Hindlimb muscle (tissue), 1 donor: ENCODE measurements at regions not wholly inside any gene's neighbourhood (a gene's known extent, or its start where the extent isn't known, plus 50 kb on each side); places are given as distances from the start of the nearest gene placed in this dataset.
"Not testable (repeated sequence)": the region's sequence is repeated elsewhere in the genome, so short reads cannot be mapped to it uniquely, and the experiment has no call there.

ENCODE experiments used
- DNase-seq: peaks from one replicate; pipeline ENCODE4 v3.0.0-alpha.2; 2013

DNA sequence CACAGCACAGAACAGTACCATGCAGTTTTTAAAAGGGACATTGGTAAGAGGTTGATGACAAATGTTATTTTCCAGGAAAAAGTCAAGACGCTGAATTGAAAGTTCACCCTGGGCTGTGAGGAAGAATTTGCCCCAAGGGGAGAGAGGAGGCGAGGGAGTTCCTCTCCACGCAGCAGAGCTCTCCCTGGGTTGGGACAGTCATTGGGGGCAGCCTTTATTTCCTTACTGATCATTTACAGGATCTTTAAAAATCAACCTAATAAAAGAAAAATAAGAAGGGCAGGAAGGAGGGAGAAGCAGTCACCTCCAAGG, 49.9 kb upstream of the WNT7B start:
- no peak for DNase-seq

DNA sequence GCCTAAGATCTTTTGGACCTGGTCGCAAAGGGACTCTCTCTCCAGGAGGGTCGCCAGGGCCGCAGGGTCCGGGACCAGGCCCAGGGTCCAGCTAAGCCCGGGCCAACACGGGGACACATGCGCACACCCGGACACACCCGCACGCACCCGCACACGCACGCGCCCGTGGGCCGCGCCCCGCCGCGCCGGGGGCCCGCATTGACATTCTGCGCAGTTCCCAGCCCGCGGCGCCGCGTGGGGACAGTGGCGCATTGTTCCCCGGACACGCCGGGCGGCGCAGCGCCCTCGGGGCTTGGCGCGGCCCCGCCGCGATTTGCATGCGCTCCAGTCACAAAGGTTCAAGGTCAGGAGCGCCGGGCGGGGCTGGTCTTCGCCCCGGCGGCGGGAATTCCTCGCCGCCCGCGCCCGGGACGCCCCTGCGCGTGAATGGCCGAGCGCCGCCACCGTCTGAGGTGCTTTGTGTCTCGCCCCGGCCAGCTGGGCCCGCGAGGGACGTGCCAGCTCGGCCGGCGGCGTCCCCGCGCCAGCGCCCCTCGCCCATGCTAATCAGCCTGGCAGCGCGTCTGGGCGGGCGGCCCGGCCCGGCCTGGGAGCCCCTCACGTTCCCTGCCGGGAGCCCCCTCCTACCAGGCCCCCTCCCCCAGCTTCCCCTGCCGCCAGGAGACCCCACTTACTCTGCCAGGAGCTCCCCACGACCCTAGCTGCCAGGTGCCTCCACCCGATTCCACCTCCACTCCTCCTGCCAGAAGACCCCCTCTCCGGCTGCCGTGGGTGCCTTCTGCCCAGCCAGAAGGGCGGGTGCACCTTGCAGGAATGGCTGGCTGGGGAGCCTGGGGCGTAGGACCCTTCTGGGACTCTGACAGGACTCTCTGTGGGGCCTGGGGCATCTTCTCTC, 50.5 kb upstream of the WNT7B start:
- no peak for DNase-seq

DNA sequence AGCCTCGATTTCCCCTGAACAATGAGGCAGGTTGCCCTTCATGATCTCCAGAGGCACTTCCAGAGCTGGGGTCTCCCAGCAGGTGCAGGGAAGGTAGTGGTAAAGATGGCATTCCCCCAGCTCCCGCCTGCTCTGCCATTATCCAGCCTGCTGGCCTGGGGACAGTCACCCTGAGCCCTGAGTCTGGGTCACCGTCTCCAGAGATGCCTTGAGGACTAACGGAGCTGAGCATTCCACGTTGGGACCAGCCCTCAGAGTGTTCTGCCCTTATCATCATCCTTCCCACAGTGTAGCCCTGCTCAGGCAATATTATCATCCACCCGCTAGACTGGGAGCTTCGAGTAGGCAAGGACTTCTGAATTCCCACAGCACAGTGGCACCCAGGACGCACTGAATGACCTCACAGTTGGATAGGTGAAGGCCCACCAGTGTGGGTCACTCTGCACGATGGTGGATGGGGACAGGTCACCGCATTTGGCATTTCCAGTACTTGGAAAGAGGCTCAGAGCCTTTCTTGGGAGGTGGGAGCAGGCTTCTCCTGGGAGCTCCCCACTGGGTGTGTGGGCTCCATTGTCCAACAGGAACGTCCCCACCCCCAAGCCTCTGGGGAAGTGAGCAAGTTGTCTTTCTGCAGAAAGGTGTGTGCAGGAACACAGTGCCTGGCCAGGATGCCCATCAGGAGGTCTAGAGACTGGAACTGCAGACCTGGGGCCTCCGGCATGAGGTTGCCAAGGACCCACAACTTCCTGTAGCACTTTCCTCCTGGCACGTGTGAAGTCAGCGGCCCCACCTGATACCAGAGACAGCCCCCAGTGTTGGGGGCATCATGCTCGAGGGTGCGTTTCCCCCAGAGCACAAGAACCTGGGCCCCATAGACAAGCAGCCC, 51.4 kb upstream of the WNT7B start:
- DNase-seq, result no peak

DNA sequence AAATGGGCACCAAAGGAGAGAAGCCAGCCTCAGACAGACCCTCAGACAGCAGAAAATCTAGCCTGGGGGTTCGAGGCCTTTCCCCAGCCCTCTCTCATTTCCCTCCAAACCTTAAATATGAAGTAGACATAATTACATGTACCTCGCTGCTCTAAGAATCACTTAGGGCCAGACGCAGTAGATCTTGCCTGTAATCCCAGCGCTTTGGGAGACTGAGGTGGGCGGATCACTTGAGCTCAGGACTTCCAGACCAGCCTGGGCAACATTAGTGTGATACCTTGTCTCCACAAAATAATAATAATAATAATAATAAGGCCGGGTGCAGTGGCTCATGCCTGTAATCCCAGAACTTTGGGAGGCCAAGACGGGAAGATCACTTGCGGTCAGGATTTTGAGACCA, 52.1 kb upstream of the WNT7B start:
- DNase-seq, result no peak

DNA sequence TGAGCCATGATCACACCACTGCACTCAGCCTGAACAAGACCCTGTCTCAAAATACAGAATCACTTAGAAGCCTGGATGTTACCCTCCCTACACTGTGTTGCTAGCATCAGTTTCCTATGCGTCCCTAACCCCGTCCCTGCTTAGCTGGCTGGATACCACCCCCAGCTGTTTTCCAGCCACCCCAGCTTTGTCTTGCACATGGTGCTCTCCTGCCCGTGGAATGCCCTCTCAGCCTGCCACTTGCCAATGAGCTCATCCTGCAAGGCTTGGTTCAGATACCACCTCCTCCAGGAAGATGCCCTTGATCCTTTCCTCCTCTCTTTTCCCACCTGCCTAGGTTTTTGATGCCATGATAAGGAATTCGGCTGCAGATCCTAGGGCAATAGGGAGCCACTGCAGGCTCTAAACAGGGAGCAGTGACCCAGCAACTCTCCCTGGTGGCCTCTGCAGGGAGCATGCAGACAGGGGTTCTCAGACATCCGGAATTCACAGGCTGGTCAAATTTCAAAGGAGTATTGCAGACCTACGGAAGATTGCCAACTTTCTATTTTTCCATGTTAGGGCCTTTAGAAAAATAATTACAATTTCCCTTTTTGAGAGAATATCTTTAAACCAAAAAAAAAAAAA, 52.7 kb upstream of the WNT7B start:
- DNase-seq, result no peak

DNA sequence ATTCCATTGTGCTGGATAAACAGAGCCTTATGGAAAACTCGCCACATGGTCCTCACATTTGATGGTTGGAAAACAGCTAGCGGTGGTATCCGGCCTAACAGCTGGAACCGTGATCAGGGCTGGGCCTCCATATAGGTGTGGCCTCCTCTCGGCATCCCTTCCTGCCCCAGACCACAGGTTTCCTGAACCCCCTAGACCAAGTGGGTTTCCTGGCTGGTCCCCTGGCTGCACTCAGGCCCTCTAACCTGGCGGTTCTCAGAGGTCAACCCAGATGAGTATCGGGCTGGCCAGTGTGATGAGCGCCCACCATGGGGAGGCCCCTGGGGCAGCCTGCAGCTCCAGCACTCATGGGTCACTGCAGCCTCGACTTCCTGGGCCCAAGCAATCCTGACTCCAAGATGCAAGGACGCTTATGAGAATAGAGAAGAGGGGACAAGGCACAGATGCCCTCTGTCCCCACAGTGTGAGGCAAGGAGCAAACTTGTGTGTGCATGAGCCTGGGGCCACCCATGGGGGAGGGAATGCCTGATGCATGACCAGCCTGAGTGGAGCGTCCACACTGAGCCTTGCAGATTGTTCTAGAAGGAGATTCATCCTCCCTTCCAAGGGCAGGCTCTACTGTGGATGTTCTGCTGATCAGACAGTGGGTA, 53.4 kb upstream of the WNT7B start:
- DNase-seq, result no peak

DNA sequence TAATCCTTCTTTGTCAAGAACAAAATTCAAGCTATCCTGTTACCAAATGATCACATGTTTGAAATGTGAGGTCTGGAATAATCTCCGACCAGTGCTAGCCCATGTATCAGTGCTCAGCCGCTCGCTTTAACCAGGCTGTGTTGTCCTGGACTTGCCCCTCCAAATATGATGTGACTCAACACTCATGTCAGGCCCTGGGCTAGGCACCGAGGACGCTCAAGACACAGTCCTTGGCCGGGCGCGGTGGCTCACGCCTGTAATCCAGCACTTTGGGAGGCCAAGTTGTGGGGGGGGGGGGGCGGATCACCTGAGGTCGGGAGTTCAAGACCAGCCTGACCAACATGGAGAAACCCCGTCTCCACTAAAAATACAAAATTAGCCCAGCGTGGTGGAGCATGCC, 54.1 kb upstream of the WNT7B start:
- DNase-seq, result no peak

DNA sequence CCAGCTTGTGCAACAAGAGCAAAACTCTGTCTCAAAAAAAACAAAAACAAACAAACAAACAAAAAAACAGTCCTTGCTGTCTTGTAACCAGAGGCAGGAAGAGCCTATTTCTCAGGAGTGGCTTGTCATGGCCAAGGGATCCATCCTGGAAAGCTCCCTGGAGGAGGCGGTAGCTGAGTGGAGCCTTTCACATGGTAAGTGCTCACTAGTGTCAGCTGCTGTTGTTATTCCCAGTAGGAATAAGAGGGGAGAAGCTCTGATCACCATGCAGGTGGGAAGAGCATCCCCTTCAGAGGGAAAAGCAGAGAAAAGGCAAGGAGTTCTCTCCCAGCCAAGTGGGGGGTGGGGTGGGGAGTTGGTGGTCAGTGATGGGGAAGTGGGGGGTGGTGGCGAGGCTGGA, 54.6 kb upstream of the WNT7B start:
- no peak for DNase-seq

DNA sequence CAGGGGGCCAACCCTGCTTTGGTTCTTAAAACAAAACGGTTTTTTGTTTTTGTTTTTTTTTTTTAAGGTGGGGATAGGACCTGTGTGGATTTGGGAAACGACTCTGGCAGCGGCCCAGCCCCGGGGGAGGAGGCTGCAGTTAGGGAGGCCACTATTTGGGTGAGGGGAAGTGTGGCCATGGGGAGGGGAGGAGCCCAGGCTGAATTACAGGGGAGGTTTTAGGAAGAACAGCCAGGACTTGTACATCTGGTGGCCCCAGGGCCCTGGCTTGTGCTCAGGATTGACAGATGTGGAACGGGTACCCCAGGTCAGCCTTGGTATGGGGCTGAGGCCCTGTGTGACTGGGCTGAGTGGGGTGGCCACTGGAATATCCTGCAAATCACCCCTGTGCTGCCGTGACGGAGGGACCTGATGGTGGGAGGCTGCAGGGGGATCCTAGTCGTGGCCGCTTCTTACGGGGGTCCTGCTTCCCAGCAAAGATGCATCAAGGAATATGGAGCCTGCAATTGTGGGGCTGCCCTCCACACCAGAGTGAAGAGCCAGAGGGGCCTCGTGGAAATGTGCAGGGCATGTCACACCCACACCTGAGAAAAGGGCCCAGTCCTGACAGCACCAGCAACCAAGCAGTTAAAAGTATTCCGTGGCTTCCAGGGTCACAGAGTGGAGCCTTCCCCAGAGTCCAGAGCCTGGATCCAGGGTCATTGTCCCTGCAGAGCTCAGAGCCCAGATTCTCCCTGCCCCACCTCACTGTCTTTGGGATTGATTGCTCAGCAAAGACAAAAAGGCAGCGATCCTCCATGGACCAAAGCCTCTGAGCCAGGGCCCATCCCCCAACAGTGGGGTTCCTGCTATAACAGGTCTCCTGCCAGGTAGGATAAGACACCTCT, 55.2 kb upstream of the WNT7B start:
- no peak for DNase-seq

DNA sequence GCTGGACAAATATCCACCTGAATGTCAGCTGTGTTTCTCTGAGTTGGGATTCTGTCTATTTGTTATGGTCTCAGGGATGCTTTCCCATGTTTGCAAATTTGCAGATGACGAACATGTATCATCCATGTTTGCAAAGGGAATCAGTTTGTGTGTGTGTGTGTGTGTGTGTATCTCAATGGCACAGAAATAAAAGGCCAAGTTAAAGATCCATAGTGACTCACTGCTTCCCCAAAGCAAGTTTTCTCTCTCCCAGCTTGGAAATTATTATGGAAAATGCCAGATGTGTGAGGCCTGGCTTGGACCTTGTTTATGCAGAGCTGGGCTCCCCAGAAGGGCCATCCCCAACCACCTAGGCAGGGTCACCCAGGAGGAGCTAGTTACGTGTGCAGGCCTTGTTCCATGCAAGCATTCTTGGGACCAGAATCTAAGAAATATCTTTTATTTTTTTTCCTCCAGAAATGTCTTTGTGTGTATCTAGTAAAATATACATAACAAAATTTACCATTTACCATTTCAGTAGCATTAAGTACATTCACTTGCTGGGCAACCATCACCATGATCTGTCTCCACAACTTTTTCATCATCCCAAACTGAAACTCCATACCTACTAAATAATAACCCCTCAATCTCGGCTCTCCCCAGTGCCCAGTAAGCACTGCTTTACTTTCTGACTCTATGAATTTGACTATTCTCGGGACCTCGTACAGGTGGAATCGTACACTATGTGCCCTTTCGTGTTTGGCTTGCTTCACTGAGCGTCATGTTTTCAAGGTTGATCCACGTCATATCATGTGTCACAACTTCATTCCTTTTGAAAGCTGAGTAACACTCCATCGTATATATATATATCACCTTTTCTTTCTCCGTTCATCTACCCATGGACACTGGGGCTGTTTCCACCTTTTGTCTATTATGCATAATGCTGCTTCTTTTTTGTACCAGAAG, 56.6 kb upstream of the WNT7B start:
- no peak for DNase-seq

DNA sequence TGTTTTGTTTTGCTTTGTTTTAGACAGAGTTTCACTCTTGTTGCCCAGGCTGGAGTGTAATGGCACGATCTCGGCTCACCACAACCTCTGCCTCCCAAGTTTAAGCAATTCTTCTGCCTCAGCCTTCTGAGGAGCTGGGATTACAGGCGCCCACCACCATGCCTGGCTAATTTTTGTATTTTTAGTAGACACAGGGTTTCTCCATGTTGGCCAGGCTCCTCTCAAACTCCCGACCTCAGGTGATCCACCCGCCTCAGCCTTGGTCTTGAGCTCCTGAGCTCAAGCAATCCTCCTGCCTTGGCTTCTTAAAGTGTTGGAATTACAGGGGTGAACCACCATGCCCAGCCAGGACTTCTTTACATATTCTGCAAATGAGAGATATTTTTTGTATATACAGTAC, 57.5 kb upstream of the WNT7B start:
- not testable (repeated sequence) for DNase-seq

DNA sequence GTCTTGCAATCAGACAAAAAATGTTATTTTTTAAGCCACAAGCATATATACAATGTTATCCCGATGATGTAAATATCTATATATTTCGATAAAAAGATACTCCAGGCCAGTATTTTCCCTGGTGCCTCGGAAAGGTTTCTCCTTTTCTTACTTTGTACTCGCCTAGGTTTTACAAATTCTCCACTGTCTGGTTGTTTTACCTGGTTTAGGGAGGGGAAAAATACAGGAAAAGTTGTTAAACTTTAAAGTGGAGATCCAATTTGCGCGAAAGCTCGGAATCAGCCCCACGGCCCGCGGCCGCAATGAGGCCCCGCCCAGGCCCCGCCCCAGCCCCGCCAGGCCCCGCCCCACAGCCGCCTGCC, 58.4 kb upstream of the WNT7B start:
- no peak for DNase-seq

DNA sequence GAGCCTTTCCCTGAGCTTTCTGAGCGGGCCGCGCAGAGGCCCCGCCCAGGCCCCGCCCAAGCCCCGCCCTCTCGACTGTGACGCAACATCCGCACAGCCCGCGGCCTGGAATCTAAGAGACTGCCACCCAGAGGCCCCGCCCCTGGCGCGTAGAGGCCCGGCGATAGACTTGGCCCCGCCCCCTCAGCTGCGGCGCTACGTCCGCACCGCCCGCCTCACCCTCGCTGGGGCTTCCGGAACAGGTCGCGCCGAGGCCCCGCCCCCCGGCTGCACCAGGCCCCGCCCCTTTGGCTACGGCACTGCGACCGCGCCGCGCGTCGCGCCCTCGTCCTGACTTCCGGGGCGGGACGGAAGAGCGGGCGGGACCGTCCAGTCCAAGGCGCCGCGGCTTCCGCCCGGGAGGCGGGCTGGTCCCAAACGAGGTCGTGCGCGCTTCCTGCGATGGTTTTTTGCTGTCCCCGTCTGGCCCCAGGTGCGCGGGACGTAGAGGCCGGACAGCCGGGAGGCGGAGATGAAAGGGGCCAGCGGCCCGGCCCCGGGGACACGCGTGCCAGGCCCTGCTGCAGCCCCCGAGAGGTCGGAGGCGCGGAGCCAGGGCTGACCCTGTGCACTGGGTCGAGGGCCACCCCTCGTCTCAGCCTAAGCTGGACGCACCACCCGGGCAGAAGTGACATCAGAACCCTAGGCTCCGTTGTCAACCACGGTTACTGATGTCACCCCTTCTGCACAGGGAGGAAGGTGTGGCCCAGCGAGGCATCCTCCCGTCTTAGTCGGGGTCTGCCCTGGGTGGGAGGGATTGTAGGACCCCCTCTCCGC, 59.0 kb upstream of the WNT7B start:
- peak; percentile 99 for DNase-seq

DNA sequence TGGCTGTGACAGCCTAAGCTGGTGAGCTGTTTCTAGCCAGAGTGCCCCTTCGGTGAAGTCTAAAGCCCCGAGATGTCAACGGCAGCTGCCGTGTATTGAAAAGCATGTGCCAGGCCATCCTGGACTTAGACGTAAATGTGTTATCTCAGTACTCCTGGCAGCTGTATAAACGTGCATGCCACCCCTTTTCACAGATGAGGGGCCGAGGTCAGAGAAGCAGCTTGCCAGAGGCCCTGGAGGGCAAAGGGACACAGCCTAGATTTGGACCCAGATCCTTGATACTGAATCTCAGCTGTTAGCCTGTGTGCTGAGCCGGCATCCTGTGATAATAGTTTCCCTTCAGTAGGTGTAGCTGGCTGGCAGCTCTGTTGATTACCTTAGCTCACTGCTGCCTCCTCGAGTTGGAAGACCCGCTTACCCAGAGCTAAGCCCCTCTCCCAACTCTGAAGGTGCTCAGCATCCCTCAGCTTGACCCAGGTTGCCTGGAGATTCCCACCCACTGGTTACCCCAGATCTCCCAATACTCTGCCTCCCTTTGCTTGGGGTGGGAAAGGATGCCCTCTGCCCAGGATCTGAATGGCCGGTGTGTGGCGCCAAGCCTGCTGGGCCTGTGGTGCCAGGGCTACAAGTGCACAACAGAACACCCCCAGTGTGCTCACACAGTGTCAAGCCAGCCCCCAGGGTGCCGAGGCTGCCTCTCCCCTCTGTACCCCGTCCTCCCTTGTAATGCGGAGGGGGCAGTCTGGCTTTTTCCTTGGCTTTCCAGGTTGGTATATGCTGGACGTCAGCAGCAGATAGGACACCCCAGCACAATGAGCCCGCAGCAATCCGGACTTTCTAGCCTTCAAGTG, 59.8 kb upstream of the WNT7B start:
- DNase-seq, result no peak

DNA sequence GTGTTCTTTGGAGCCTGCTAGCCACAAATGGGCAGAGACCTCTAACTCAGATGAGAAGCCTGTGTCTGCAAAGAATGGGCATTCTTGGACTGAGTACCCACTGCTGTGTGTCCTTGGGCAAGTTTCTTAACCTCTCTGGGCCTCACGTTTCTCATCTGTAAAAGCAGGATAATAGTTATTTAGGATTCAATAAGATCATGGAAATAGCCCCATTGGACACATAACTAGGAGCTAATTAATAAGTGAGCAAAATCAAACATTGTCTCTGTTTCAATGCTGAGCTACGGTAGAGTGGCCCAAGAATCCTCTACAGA, 61.2 kb upstream of the WNT7B start:
- no peak for DNase-seq

DNA sequence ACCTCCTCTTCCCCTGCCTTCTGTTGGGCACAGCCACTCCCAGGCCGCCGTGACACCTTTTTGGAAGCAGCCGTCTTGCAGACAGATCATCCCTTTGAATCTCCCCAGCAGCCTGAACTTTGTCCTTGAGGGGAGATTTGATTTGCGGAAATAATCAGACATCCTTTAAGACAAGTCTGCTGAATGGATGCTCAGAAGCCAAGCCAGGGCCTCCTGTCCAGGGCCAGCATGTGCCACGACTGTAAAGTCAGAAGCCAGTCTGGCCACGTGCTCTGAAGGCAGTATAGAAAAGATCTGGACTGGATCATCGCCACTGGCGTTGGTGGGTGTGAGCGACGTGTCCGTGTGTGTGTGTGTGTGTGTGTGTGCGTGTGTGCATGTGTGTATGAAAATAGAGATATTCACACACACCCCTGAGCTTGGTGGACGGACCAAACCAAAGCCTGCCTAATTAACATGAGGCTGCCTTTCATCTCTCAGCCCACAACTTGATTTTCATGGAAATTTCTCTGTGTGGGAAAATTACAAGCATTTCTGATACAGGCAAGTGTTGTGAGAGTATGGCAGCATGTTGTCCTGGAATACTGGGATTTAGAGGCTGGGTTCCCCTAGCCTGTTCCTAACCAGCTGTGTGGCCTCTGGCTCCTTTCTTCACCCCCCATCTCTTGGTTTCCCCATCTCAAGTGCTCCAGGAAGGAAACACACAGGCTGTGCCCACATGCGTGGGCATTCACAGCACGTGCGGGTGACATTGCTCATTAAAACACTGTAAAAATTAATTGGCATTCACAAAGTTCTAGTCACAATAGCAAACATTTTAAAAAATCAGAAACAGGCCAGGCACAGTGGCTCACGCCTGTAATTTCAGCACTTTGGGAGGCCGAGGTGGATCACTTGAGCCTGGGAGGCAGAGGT, 61.8 kb upstream of the WNT7B start:
- DNase-seq, result no peak

DNA sequence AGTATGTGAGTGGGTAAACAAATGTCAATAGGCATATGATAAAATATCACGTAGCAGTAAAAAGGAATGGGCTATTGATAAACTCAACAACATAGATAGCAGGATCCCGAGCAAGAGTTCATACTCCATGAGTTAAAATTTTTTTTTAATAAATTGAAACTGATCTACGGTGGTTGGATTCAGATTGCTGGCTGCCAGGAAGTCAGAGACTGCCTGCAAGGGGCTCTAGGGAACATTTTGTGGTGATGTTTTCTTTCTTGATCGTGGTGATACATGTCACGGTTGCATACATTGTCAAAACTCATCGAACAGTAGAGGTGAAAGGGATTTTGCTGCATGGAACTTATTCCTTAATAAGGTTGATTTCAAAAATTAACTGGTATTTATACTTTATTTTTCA, 62.6 kb upstream of the WNT7B start:
- DNase-seq, result no peak
